Endothelial cell of umbilical vein (primary cell): ENCODE measurements at regions not wholly inside any gene's neighbourhood (a gene's known extent, or its start where the extent isn't known, plus 50 kb on each side); places are given as distances from the start of the nearest gene placed in this dataset.

Source experiments
- BruUV-seq: library from RNA; stranded (reverse); fragments of 400-500 nt; replicated peaks from 2 replicates; lab custom pipeline; 2021; lab: Mats Ljungman, UMichigan
- CTCF ChIA-PET: fragments of 300-600, 350-600 bp; sonication (Branson Sonifier 250); formaldehyde crosslinking; loops from one replicate; lab custom pipeline; 2021; ENCODE audit warnings: antibody characterized with exemption, inconsistent platforms; lab: Charles Lee
- POLR2A ChIA-PET: fragments of 300-600, 350-600 bp; sonication (Branson Sonifier 250); formaldehyde crosslinking; loops from one replicate; lab custom pipeline; 2021; ENCODE audit warnings: antibody characterized with exemption, inconsistent platforms; lab: Charles Lee
- DNase-seq: peaks from one replicate; pipeline ENCODE4 v3.0.0-alpha.2; 2011; ENCODE audit warnings: low read depth, low spot score
- FAIRE-seq: peaks from 2 replicates; lab custom pipeline; 2011; peaks lifted over from hg19 to GRCh38; lab: Jason Lieb, UNC
- H2AFZ ChIP-seq: 2 replicates; pipeline ENCODE4 v1.6.0; 2012; ENCODE audit warnings: low read depth, low read length, control low read depth, inconsistent platforms
- H3K27ac ChIP-seq: 2 replicates; pipeline ENCODE4 v1.5.1; 2011; ENCODE audit warnings: low read depth, mild to moderate bottlenecking, control low read depth, low read length, moderate library complexity; ENCODE audit not compliant: insufficient read depth
- H3K27me3 ChIP-seq, 2 experiments: 2 replicates each; pipeline versions ENCODE4 v1.6.0 to v1.6.1; 2011; ENCODE audit warnings: low read length in 2 of 2, mixed read lengths in 1 of 2; ENCODE audit not compliant: control insufficient read depth in 2 of 2, insufficient read depth in 2 of 2
- H3K36me3 ChIP-seq, 2 experiments: 2 replicates in 1 of 2; 3 replicates in 1 of 2; pipeline ENCODE4 v1.5.1; 2011; ENCODE audit warnings: low read length in 2 of 2, mild to moderate bottlenecking in 1 of 2, moderate library complexity in 1 of 2; ENCODE audit not compliant: control insufficient read depth in 2 of 2, insufficient read depth in 2 of 2; ENCODE audit errors: extremely low read depth in 1 of 2
- H3K4me1 ChIP-seq: 3 replicates; pipeline ENCODE4 v1.5.1; 2011; ENCODE audit warnings: mild to moderate bottlenecking, low read length; ENCODE audit not compliant: control insufficient read depth, insufficient read depth; ENCODE audit errors: extremely low read depth
- H3K4me2 ChIP-seq: 2 replicates; pipeline ENCODE4 v1.6.1; 2011; ENCODE audit warnings: low read length, control low read depth, mixed read lengths; ENCODE audit not compliant: insufficient read depth
- H3K4me3 ChIP-seq, 3 experiments: fragments of 200-600 bp in 1 of 3; sonication (generic), shearing (Covaris generic) in 1 of 3; replicated peaks in 1 of 3; 2 replicates each; pipeline ENCODE4 v1.5.1; 2011 to 2016; ENCODE audit warnings: control low read depth in 3 of 3, low read length in 3 of 3, mild to moderate bottlenecking in 2 of 3, inconsistent platforms in 1 of 3, low read depth in 1 of 3, moderate library complexity in 1 of 3; ENCODE audit not compliant: insufficient read depth in 1 of 3
- H3K79me2 ChIP-seq: 2 replicates; pipeline ENCODE4 v1.6.0; 2012; ENCODE audit warnings: low read length, inconsistent platforms; ENCODE audit not compliant: control insufficient read depth, insufficient read depth
- H3K9ac ChIP-seq: replicated peaks from 2 replicates; pipeline ENCODE3; 2011; ENCODE audit warnings: low read length, control low read depth; ENCODE audit not compliant: insufficient read depth; ENCODE audit errors: extremely low read depth
- H3K9me1 ChIP-seq: replicated peaks from 3 replicates; pipeline ENCODE4 v1.6.0; 2011; ENCODE audit warnings: mild to moderate bottlenecking, low read length; ENCODE audit not compliant: control insufficient read depth, insufficient read depth; ENCODE audit errors: extremely low read depth
- H3K9me3 ChIP-seq: replicated peaks from 2 replicates; pipeline ENCODE4 v1.5.1; 2012; ENCODE audit warnings: low read length, inconsistent platforms; ENCODE audit not compliant: control insufficient read depth, insufficient read depth
- H4K20me1 ChIP-seq: replicated peaks from 2 replicates; pipeline ENCODE3; 2011; ENCODE audit warnings: mild to moderate bottlenecking, low read length; ENCODE audit not compliant: control insufficient read depth, insufficient read depth; ENCODE audit errors: extremely low read depth
- EZH2 ChIP-seq: IDR thresholded peaks from 2 replicates; pipeline ENCODE4 v1.6.1; 2012; ENCODE audit warnings: borderline replicate concordance, low read depth, mild to moderate bottlenecking, moderate library complexity, low read length, inconsistent platforms; ENCODE audit not compliant: severe bottlenecking
- FOS ChIP-seq: IDR thresholded peaks from 2 replicates; pipeline ENCODE4 v1.6.1; 2011; ENCODE audit warnings: mild to moderate bottlenecking, low read length, moderate library complexity, borderline replicate concordance; ENCODE audit not compliant: insufficient read depth
- GATA2 ChIP-seq: IDR thresholded peaks from 2 replicates; pipeline ENCODE4 v1.7.0; 2011; ENCODE audit warnings: low read depth, mild to moderate bottlenecking, moderate library complexity, mixed read lengths, low read length; ENCODE audit not compliant: insufficient read length, insufficient read depth
- JUN ChIP-seq: IDR thresholded peaks from 2 replicates; pipeline ENCODE4 v1.6.1; 2011; ENCODE audit warnings: borderline replicate concordance, low read depth; ENCODE audit not compliant: insufficient read length, insufficient read depth
- MAX ChIP-seq: IDR thresholded peaks from 2 replicates; pipeline ENCODE4 v1.6.1; 2011; ENCODE audit not compliant: insufficient read depth, insufficient read length
- MYC ChIP-seq: IDR thresholded peaks from one replicate; pipeline ENCODE4 v1.6.1; 2011; ENCODE audit warnings: mild to moderate bottlenecking, low read depth, low read length
- POLR2A ChIP-seq: IDR thresholded peaks from 2 replicates; pipeline ENCODE4 v1.6.1; 2012; ENCODE audit warnings: low read depth, mild to moderate bottlenecking, control low read depth, low read length
- POLR2AphosphoS5 ChIP-seq: IDR thresholded peaks from 2 replicates; pipeline ENCODE4 v1.6.1; 2012; ENCODE audit warnings: low read depth, mild to moderate bottlenecking, control low read depth, low read length, moderate library complexity; ENCODE audit not compliant: insufficient read depth
- dilution Hi-C: fragments of 300-500 bp; cut with MboI; formaldehyde crosslinking; loops from one replicate; pipeline ENCODE4 v1.15.0; 2019; ENCODE audit warnings: low sequenced_read_pairs; ENCODE audit not compliant: extremely low pct_ligation_motif_present
- intact Hi-C: fragments of 100-400 bp; cut with micrococcal nuclease; formaldehyde crosslinking; loops from one replicate; pipeline ENCODE4 v1.10.0; 2022
- TF ChIP-seq, protein P1 (sequence below), 2 donors: IDR thresholded peaks; 1 replicate in 1 of 2; 2 replicates in 1 of 2; pipeline ENCODE4 v1.5.1; 2011; ENCODE audit warnings: low read length in 2 of 2, mild to moderate bottlenecking in 2 of 2, moderate library complexity in 2 of 2, control low read depth in 1 of 2, inconsistent platforms in 1 of 2, low read depth in 1 of 2; ENCODE audit not compliant: insufficient read depth in 1 of 2; ENCODE audit errors: extremely low read depth in 1 of 2

DNA sequence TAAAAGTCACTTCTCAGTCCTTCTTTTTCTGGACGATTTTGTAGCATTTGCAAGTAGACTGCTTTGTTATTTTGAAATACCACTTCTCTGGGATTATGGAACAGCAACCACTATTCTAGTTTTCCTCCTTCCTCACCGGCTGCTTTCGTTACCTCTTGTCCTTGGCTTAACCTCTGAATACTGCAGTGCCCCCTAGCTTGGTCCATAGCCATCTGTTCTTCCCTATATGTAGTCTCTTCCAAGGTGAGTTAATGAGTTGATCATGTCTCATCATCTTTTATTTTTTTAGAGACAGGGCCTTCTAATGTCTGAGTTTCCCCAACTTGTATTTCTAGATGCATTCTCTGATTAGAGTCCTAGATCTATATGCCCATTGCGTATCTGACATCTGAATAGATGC, 694.3 kb downstream of the NTRK3 start:
- intact Hi-C loops (no loop called here), dilution Hi-C loops (no loop called here)
- Histone ChIP-seq H3K27ac (no peak overlapping the region), H3K4me3 (no peak overlapping the region), H3K9me3 (peaks cover 2% of the 10 kb centered on the region), H3K36me3 (no peaks in the 10 kb centered on the region), H3K9ac (no peak overlapping the region), H3K4me2 (no peak overlapping the region), H3K27me3 (no peaks in the 10 kb centered on the region), H3K79me2 (no peaks in the 10 kb centered on the region), H4K20me1 (no peaks in the 10 kb centered on the region), H3K4me1 (no peaks in the 10 kb centered on the region), H2AFZ (no peak overlapping the region), H3K9me1 (no peaks in the 10 kb centered on the region)
- TF ChIP-seq FOS = no peak
- no TSS peak for BruUV-seq
- DNase-seq (no peak), FAIRE-seq (no peak)
- POLR2A ChIA-PET = no interaction called here
- CTCF ChIA-PET = no interaction called here

DNA sequence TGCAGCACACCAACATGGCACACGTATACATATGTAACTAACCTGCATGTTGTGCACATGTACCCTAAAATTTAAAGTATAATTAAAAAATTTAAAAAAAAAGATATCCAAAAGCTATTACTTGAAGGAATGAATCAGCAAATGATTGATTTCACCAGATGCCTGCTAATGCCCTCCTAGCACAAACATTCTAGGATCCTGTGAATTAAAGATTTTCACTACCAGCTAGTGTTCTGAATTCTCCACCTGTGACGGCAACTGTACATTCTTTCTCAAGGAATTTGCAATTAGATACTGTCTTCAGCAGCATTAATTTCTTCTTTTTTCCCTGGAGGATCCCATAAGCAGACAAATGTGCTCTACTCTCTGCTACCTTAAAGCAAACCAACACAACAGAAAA, 694.9 kb downstream of the NTRK3 start:
- dilution Hi-C loops = no loop called here
- Histone ChIP-seq H3K4me3 (no peak overlapping the region), H3K79me2 (no peaks in the 10 kb centered on the region), H3K27me3 (no peaks in the 10 kb centered on the region), H3K27ac (no peak overlapping the region), H3K36me3 (no peaks in the 10 kb centered on the region), H4K20me1 (no peaks in the 10 kb centered on the region), H3K9me3 (peaks cover 2% of the 10 kb centered on the region), H3K4me1 (no peaks in the 10 kb centered on the region), H2AFZ (no peak overlapping the region), H3K9me1 (no peaks in the 10 kb centered on the region), H3K4me2 (no peak overlapping the region), H3K9ac (no peak overlapping the region)
- intact Hi-C loops = no loop called here
- TF ChIP-seq FOS (no peak), GATA2 (no peak), JUN (no peak), MYC (no peak), POLR2AphosphoS5 (no peak), EZH2 (no peak), MAX (no peak), POLR2A (no peak)
- TF ChIP-seq, protein P1, sequence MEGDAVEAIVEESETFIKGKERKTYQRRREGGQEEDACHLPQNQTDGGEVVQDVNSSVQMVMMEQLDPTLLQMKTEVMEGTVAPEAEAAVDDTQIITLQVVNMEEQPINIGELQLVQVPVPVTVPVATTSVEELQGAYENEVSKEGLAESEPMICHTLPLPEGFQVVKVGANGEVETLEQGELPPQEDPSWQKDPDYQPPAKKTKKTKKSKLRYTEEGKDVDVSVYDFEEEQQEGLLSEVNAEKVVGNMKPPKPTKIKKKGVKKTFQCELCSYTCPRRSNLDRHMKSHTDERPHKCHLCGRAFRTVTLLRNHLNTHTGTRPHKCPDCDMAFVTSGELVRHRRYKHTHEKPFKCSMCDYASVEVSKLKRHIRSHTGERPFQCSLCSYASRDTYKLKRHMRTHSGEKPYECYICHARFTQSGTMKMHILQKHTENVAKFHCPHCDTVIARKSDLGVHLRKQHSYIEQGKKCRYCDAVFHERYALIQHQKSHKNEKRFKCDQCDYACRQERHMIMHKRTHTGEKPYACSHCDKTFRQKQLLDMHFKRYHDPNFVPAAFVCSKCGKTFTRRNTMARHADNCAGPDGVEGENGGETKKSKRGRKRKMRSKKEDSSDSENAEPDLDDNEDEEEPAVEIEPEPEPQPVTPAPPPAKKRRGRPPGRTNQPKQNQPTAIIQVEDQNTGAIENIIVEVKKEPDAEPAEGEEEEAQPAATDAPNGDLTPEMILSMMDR (IDR thresholded peaks at IDR 0.05; ENCODE audit: extremely low read depth in 1 of 2, insufficient read depth in 1 of 2, low read depth in 1 of 2, low read length in 2 of 2) = no peak
- BruUV-seq = no TSS peak
- no peak for DNase-seq
- POLR2A ChIA-PET = no interaction called here
- no peak for FAIRE-seq
- CTCF ChIA-PET = no interaction called here
